GM12874 (cell line): ENCODE measurements at regions not wholly inside any gene's neighbourhood (a gene's known extent, or its start where the extent isn't known, plus 50 kb on each side); places are given as distances from the start of the nearest gene placed in this dataset.

Experiments
- CTCF ChIP-seq: IDR thresholded peaks from 2 replicates; pipeline ENCODE4 v1.5.1; 2011; ENCODE audit warnings: low read depth, mild to moderate bottlenecking, control low read depth, low read length, moderate library complexity; ENCODE audit not compliant: insufficient read depth

- no peak for TF ChIP-seq CTCF
These were observed 169.6 kb downstream of the KCNJ2 start for GRCh38 chr17:70338946-70339354.

GRCh38 chr17:70343114-70343513 lies 173.8 kb downstream of the KCNJ2 start:
- TF ChIP-seq CTCF: no peak

GRCh38 chr17:70344386-70345060 lies 175.2 kb downstream of the KCNJ2 start:
- TF ChIP-seq CTCF: no peak

GRCh38 chr17:70345061-70345460 lies 175.7 kb downstream of the KCNJ2 start:
- TF ChIP-seq CTCF: no peak

- TF ChIP-seq CTCF: no peak
These were observed 183.5 kb downstream of the KCNJ2 start for GRCh38 chr17:70352834-70353233.

- TF ChIP-seq CTCF: no peak
These were observed 184.2 kb downstream of the KCNJ2 start for GRCh38 chr17:70353408-70354092.

GRCh38 chr17:70355185-70355584 lies 185.9 kb downstream of the KCNJ2 start:
- no peak for TF ChIP-seq CTCF
